GM23338 (cell line): ENCODE measurements at regions not wholly inside any gene's neighbourhood (a gene's known extent, or its start where the extent isn't known, plus 50 kb on each side); places are given as distances from the start of the nearest gene placed in this dataset.

Experiments
- ATAC-seq: fragments of 200-7000 bp; cut with Tn5 transposase; 3 replicates; pipeline ENCODE4 v1.9.1; 2020
- DNase-seq: peaks from one replicate; pipeline ENCODE4 v3.0.0-alpha.2; 2015; ENCODE audit warnings: low spot score
- H2AFZ ChIP-seq: fragments of 200-600 bp; sonication (generic); 2 replicates; pipeline ENCODE4 v1.8.0; 2016; ENCODE audit warnings: antibody characterized with exemption, mild to moderate bottlenecking, moderate library complexity
- H3F3A ChIP-seq: fragments of 200-600 bp; sonication (generic); replicated peaks from 2 replicates; pipeline ENCODE4 v1.8.0; 2017; ENCODE audit warnings: antibody characterized with exemption, mixed run types, low read depth
- H3K27ac ChIP-seq: fragments of 200-600 bp; sonication (generic); 2 replicates; pipeline ENCODE4 v1.6.1; 2016; ENCODE audit warnings: low read depth
- H3K27me3 ChIP-seq: fragments of 200-600 bp; sonication (generic); 2 replicates; pipeline ENCODE4 v1.8.0; 2016; ENCODE audit warnings: mild to moderate bottlenecking, mixed run types, moderate library complexity; ENCODE audit not compliant: insufficient read depth
- H3K36me3 ChIP-seq: fragments of 200-600 bp; sonication (generic); 2 replicates; pipeline ENCODE4 v1.8.0; 2016; ENCODE audit warnings: mild to moderate bottlenecking; ENCODE audit not compliant: insufficient read depth
- H3K4me1 ChIP-seq: fragments of 200-600 bp; sonication (generic); 2 replicates; pipeline ENCODE4 v1.8.0; 2016; ENCODE audit warnings: mild to moderate bottlenecking, moderate library complexity; ENCODE audit not compliant: insufficient read depth
- H3K4me2 ChIP-seq: fragments of 200-600 bp; sonication (generic); 2 replicates; pipeline ENCODE4 v1.7.1; 2017; ENCODE audit warnings: mixed run types
- H3K4me3 ChIP-seq: fragments of 200-600 bp; sonication (generic); 2 replicates; pipeline ENCODE4 v1.6.1; 2016; ENCODE audit warnings: mixed run types
- H3K79me2 ChIP-seq: fragments of 200-600 bp; sonication (generic); replicated peaks from 2 replicates; pipeline ENCODE4 v1.8.0; 2017; ENCODE audit warnings: mild to moderate bottlenecking; ENCODE audit not compliant: insufficient read depth
- H3K9me2 ChIP-seq: fragments of 200-600 bp; sonication (generic); 2 replicates; pipeline ENCODE4 v1.8.0; 2017; ENCODE audit not compliant: insufficient read depth
- H4K20me1 ChIP-seq: fragments of 200-600 bp; sonication (generic); replicated peaks from 2 replicates; pipeline ENCODE4 v1.8.0; 2017; ENCODE audit warnings: mild to moderate bottlenecking; ENCODE audit not compliant: insufficient read depth
- H3K27ac Mint-ChIP-seq: 2 replicates; pipeline ENCODE4 v1.8.0; 2020; ENCODE audit warnings: inconsistent platforms, mild to moderate bottlenecking, moderate library complexity, mixed read lengths
- H3K27me3 Mint-ChIP-seq: 3 replicates; pipeline ENCODE4 v1.8.0; 2022; ENCODE audit warnings: low read depth, mild to moderate bottlenecking, moderate library complexity, mixed read lengths, inconsistent platforms; ENCODE audit not compliant: insufficient read depth, poor library complexity
- H3K36me3 Mint-ChIP-seq: 3 replicates; pipeline ENCODE4 v1.8.0; 2021; ENCODE audit warnings: low read depth, mild to moderate bottlenecking, inconsistent platforms, moderate library complexity, mixed read lengths
- H3K4me1 Mint-ChIP-seq: 3 replicates; pipeline ENCODE4 v1.8.0; 2020; ENCODE audit warnings: mild to moderate bottlenecking, inconsistent platforms, mixed read lengths
- H3K4me3 Mint-ChIP-seq: 3 replicates; pipeline ENCODE4 v1.8.0; 2021; ENCODE audit warnings: moderate library complexity, mild to moderate bottlenecking, inconsistent platforms, mixed read lengths
- H3K9me3 Mint-ChIP-seq: 3 replicates; pipeline ENCODE4 v1.8.0; 2020; ENCODE audit warnings: moderate library complexity, mild to moderate bottlenecking, inconsistent platforms, mixed read lengths
- EZH2 ChIP-seq: fragments of 200-600 bp; sonication (generic); IDR thresholded peaks from one replicate; pipeline ENCODE4 v1.8.0; 2017; ENCODE audit warnings: antibody characterized with exemption, mild to moderate bottlenecking, low read depth; ENCODE audit not compliant: unreplicated experiment
- EZH2phosphoT487 ChIP-seq: fragments of 200-600 bp; sonication (generic); IDR thresholded peaks from one replicate; pipeline ENCODE4 v1.8.1; 2018; ENCODE audit warnings: antibody characterized with exemption; ENCODE audit not compliant: unreplicated experiment
- JUNB ChIP-seq: IDR thresholded peaks from one replicate; pipeline ENCODE4 v1.6.1; 2016; ENCODE audit warnings: antibody characterized with exemption; ENCODE audit not compliant: unreplicated experiment
- POLR2AphosphoS5 ChIP-seq: IDR thresholded peaks from 2 replicates; pipeline ENCODE4 v1.6.1; 2016; ENCODE audit warnings: antibody characterized with exemption, low read depth
- STAT1 ChIP-seq: IDR thresholded peaks from one replicate; pipeline ENCODE4 v1.6.1; 2016; ENCODE audit warnings: antibody characterized with exemption; ENCODE audit not compliant: unreplicated experiment
- ZNF331 ChIP-seq: fragments of 250-450 bp; sonication (Bioruptor Pico); IDR thresholded peaks from 2 replicates; pipeline ENCODE4 v1.5.0; 2020; ENCODE audit warnings: low read depth, mild to moderate bottlenecking, moderate library complexity
- TF ChIP-seq, protein P1 (sequence below): fragments of 250-450 bp; sonication (Bioruptor Pico); IDR thresholded peaks from 2 replicates; pipeline ENCODE4 v1.5.0; 2020; ENCODE audit warnings: mild to moderate bottlenecking, moderate library complexity
- TF ChIP-seq, protein P2 (sequence below): IDR thresholded peaks from one replicate; pipeline ENCODE4 v1.6.1; 2018; ENCODE audit warnings: antibody characterized with exemption; ENCODE audit not compliant: unreplicated experiment

DNA sequence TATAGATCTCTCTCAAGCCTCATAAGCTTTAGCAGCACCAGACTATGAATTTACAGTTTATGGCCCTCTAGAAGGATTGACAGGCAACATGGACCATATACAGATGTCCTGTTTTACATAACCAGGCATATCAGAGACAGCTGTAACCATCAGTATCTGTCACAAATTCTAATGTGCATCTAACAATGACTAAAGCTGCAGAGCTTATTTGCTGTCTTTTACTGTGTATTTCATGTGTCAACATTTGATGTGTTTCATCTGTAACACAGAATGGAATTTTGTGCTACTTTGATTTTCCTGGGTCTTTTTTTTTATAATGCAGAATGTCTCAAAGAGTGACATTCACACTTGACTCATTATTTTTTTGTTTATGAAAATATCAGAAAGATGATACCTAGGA, 348.3 kb downstream of the SLC16A7 start (continued):
- TF ChIP-seq, protein P1, sequence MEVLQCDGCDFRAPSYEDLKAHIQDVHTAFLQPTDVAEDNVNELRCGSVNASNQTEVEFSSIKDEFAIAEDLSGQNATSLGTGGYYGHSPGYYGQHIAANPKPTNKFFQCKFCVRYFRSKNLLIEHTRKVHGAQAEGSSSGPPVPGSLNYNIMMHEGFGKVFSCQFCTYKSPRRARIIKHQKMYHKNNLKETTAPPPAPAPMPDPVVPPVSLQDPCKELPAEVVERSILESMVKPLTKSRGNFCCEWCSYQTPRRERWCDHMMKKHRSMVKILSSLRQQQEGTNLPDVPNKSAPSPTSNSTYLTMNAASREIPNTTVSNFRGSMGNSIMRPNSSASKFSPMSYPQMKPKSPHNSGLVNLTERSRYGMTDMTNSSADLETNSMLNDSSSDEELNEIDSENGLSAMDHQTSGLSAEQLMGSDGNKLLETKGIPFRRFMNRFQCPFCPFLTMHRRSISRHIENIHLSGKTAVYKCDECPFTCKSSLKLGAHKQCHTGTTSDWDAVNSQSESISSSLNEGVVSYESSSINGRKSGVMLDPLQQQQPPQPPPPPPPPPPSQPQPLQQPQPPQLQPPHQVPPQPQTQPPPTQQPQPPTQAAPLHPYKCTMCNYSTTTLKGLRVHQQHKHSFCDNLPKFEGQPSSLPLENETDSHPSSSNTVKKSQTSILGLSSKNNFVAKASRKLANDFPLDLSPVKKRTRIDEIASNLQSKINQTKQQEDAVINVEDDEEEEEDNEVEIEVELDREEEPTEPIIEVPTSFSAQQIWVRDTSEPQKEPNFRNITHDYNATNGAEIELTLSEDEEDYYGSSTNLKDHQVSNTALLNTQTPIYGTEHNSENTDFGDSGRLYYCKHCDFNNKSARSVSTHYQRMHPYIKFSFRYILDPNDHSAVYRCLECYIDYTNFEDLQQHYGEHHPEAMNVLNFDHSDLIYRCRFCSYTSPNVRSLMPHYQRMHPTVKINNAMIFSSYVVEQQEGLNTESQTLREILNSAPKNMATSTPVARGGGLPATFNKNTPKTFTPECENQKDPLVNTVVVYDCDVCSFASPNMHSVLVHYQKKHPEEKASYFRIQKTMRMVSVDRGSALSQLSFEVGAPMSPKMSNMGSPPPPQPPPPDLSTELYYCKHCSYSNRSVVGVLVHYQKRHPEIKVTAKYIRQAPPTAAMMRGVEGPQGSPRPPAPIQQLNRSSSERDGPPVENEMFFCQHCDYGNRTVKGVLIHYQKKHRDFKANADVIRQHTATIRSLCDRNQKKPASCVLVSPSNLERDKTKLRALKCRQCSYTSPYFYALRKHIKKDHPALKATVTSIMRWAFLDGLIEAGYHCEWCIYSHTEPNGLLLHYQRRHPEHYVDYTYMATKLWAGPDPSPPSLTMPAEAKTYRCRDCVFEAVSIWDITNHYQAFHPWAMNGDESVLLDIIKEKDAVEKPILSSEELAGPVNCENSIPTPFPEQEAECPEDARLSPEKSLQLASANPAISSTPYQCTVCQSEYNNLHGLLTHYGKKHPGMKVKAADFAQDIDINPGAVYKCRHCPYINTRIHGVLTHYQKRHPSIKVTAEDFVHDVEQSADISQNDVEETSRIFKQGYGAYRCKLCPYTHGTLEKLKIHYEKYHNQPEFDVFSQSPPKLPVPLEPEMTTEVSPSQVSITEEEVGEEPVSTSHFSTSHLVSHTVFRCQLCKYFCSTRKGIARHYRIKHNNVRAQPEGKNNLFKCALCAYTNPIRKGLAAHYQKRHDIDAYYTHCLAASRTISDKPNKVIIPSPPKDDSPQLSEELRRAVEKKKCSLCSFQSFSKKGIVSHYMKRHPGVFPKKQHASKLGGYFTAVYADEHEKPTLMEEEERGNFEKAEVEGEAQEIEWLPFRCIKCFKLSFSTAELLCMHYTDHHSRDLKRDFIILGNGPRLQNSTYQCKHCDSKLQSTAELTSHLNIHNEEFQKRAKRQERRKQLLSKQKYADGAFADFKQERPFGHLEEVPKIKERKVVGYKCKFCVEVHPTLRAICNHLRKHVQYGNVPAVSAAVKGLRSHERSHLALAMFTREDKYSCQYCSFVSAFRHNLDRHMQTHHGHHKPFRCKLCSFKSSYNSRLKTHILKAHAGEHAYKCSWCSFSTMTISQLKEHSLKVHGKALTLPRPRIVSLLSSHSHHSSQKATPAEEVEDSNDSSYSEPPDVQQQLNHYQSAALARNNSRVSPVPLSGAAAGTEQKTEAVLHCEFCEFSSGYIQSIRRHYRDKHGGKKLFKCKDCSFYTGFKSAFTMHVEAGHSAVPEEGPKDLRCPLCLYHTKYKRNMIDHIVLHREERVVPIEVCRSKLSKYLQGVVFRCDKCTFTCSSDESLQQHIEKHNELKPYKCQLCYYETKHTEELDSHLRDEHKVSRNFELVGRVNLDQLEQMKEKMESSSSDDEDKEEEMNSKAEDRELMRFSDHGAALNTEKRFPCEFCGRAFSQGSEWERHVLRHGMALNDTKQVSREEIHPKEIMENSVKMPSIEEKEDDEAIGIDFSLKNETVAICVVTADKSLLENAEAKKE: no peak
- TF ChIP-seq STAT1 (no peak), JUNB (no peak)

GRCh38 chr12:59946635-59947034, 350.8 kb downstream of the SLC16A7 start:
- no peaks in the 10 kb centered on the region for H3K27me3 ChIP-seq
- H3F3A ChIP-seq: no peaks in the 10 kb centered on the region
- peaks cover 4% of the 10 kb centered on the region for H3K27me3 Mint-ChIP-seq
- no peak overlapping the region for H3K4me2 ChIP-seq
- TF ChIP-seq ZNF331 (no peak), EZH2 (no peak), POLR2AphosphoS5 (no peak), EZH2phosphoT487 (no peak)
- TF ChIP-seq, protein P2, sequence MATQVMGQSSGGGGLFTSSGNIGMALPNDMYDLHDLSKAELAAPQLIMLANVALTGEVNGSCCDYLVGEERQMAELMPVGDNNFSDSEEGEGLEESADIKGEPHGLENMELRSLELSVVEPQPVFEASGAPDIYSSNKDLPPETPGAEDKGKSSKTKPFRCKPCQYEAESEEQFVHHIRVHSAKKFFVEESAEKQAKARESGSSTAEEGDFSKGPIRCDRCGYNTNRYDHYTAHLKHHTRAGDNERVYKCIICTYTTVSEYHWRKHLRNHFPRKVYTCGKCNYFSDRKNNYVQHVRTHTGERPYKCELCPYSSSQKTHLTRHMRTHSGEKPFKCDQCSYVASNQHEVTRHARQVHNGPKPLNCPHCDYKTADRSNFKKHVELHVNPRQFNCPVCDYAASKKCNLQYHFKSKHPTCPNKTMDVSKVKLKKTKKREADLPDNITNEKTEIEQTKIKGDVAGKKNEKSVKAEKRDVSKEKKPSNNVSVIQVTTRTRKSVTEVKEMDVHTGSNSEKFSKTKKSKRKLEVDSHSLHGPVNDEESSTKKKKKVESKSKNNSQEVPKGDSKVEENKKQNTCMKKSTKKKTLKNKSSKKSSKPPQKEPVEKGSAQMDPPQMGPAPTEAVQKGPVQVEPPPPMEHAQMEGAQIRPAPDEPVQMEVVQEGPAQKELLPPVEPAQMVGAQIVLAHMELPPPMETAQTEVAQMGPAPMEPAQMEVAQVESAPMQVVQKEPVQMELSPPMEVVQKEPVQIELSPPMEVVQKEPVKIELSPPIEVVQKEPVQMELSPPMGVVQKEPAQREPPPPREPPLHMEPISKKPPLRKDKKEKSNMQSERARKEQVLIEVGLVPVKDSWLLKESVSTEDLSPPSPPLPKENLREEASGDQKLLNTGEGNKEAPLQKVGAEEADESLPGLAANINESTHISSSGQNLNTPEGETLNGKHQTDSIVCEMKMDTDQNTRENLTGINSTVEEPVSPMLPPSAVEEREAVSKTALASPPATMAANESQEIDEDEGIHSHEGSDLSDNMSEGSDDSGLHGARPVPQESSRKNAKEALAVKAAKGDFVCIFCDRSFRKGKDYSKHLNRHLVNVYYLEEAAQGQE: no peak
- peaks cover 5% of the 10 kb centered on the region; the same call in 1 of the 2 replicates for H3K9me2 ChIP-seq
- H2AFZ ChIP-seq: no peak overlapping the region
- DNase-seq (no peak), ATAC-seq (no peak)
- H3K36me3 ChIP-seq: no peaks in the 10 kb centered on the region
- no peak overlapping the region for H3K27ac Mint-ChIP-seq
- H3K79me2 ChIP-seq: no peaks in the 10 kb centered on the region
- no peaks in the 10 kb centered on the region; the same call in 1 of the 2 replicates for H3K4me1 ChIP-seq
- no peak overlapping the region for H3K4me3 ChIP-seq
- no peak overlapping the region for H3K4me3 Mint-ChIP-seq
- H4K20me1 ChIP-seq: no peaks in the 10 kb centered on the region
- peaks cover 9% of the 10 kb centered on the region; the same call in 2 of the 3 replicates for H3K9me3 Mint-ChIP-seq
- H3K36me3 Mint-ChIP-seq: no peaks in the 10 kb centered on the region; the same call in 2 of the 3 replicates
- H3K27ac ChIP-seq: no peak overlapping the region
- peaks cover 2% of the 10 kb centered on the region; the same call in 2 of the 3 replicates for H3K4me1 Mint-ChIP-seq
